Urinary bladder (tissue), 3 donors: ENCODE measurements at regions not wholly inside any gene's neighbourhood (a gene's known extent, or its start where the extent isn't known, plus 50 kb on each side); places are given as distances from the start of the nearest gene placed in this dataset.
"Not testable (repeated sequence)": the region's sequence is repeated elsewhere in the genome, so short reads cannot be mapped to it uniquely, and the experiment has no call there.

Experiments used
- DNase-seq: peaks from one replicate; pipeline ENCODE4 v3.0.0-alpha.2; 2015; ENCODE audit errors: extremely low spot score
- H3K27ac ChIP-seq: one replicate; pipeline ENCODE4 v1.5.1; 2013; ENCODE audit warnings: low read depth, mild to moderate bottlenecking, moderate library complexity
- H3K36me3 ChIP-seq: one replicate; pipeline ENCODE4 v1.6.1; 2013; ENCODE audit warnings: mild to moderate bottlenecking, moderate library complexity; ENCODE audit not compliant: insufficient read depth
- H3K4me1 ChIP-seq: one replicate; pipeline ENCODE4 v1.6.1; 2013; ENCODE audit warnings: mild to moderate bottlenecking, moderate library complexity; ENCODE audit not compliant: insufficient read depth
- H3K4me3 ChIP-seq: one replicate; pipeline ENCODE4 v1.5.1; 2013; ENCODE audit warnings: low read depth, low read length
- WGBS: extraction: QIAGEN DNeasy Blood & Tissue Kit; methylation state at CpG from one replicate; pipeline ENCODE4 v1.1.7; 2013; 5-methylcytosine and 5-hydroxymethylcytosine counted together
- donor health status: healthy with polysubstance abuse.
- donor health status: healthy.

DNA sequence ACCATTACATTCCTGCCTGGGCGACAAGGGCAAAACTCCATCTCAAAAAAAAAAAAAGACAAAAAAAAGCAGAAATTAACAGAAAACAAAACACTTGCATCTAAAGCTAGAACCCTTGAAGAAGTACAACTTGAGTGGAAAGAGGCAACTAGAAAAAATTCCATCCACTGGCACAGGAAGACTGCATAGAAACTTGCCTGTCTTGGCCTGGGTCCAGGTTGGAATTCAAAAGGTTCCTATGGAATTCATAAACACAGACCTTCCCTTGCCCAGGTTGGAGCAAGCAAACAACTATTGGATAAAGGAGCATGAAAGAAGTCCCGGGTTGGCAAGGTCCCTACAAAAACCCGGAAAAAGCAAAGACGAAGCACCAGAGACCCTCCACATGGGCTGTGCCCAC is 69.8 kb downstream of the CCDC71L start:
- H3K36me3 ChIP-seq = no peaks in the 10 kb centered on the region
- 92% methylated on average over 4 of the region's 4 CpGs for WGBS
- no peaks in the 10 kb centered on the region for H3K4me1 ChIP-seq
- no peak for DNase-seq
- no peak overlapping the region for H3K4me3 ChIP-seq
- H3K27ac ChIP-seq = no peak overlapping the region

DNA sequence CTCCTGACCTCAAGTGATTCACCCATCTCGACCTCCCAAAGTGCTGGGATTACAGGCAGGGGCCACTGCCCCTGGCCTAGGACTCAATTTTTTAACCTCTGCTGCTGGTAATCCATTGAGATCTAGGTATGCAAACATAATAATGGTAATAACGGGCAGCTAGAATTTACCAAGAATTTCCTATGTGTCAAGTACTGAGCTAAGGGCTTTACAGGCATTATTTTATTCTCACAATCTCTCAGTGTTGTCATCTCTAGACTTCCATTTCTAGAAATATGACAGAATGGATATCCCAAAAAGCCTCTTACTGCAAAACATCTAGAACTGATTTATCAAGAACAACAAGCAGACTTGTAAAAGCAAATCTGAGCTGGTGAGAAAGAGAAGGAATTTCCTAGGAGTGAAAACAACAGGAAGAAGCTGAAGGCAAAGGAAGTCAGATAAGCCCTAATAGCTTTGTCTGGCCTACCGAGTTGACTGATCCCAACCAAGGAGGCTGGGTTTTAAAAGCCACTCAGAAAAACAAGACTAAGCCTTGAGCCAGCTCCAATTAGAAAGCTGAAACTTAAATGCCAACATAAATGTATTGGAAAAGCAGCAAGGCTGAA is 70.6 kb downstream of the CCDC71L start:
- Histone ChIP-seq H3K27ac (no peak overlapping the region), H3K4me1 (no peaks in the 10 kb centered on the region), H3K36me3 (no peaks in the 10 kb centered on the region), H3K4me3 (no peak overlapping the region)
- no peak for DNase-seq
- WGBS = 29% methylated on average over 3 of the region's 3 CpGs

DNA sequence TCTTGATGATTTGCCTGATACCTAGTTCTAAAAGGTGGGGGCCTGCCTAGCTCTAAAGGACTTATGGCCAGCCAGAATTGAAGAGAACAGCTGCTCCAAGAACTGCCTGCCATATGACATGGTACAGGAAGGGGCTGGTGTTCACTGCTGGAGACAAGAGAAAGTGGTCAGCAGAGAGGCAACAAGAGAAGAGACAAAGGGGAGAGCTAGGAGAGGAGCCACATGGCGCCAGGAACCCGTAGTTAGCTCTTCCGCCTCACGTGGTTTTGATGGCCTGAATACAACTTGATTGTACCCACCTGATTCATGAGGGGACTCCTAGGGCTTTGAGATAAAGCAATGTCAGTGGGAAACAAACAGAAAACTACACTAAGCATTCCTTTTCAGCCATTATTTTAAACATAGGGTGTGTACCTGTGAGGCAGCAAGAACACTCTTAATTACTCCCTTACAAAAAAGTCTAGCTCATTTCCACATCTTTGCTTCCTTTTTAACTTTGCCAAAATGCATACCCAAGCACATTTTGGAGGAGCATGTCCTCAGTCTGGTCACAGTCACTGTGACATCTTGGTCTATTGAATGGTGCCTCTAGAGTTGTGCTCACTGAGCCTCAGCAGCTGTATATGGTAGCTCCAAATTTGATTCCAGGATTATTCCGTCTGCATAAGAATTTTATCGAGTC is 71.6 kb downstream of the CCDC71L start:
- WGBS = 90% methylated on average over 6 of the region's 6 CpGs
- Histone ChIP-seq H3K36me3 (no peaks in the 10 kb centered on the region), H3K4me3 (no peak overlapping the region), H3K27ac (no peak overlapping the region), H3K4me1 (no peaks in the 10 kb centered on the region)
- no peak for DNase-seq

DNA sequence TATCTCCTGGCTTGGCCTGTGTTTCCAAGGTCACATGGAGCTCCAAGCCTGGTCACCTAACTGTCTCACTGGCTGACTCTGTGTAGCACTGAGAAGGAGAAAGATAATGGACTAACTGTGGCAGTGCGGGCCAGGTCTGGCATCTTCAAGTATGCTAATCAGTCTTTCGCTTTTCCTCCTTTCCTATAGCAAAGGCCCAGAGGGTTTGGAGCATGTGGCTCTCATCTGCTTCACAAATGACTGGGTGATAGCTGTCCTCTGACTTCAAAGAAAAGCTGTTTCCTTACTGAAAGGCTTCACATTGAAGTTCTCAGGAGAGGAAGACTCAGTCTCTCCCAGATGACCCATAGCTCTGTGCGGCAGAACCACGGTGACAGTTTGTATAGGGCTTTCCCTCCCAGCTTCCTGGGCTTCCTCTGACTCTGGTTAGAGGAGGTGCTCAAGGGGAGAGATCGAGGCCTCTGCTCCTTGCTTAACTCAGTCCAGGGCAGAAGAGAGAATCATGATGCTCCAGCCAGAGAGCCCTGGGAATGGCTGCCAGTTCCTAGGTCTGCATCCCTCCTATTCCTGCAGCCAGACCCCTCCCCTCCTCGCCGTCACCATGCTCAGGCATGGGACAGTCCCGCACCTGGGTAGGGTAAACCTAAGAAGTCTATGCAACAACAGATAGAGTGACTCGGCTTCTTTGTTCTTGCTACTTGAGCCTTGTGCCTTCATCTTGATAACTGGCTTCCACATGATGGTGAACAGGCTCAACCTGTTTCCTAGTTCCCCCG is 72.3 kb downstream of the CCDC71L start:
- no peaks in the 10 kb centered on the region for H3K36me3 ChIP-seq
- no peaks in the 10 kb centered on the region for H3K4me1 ChIP-seq
- H3K4me3 ChIP-seq = no peak overlapping the region
- DNase-seq = no peak
- no peak overlapping the region for H3K27ac ChIP-seq
- WGBS = 85% methylated on average over 10 of the region's 10 CpGs

DNA sequence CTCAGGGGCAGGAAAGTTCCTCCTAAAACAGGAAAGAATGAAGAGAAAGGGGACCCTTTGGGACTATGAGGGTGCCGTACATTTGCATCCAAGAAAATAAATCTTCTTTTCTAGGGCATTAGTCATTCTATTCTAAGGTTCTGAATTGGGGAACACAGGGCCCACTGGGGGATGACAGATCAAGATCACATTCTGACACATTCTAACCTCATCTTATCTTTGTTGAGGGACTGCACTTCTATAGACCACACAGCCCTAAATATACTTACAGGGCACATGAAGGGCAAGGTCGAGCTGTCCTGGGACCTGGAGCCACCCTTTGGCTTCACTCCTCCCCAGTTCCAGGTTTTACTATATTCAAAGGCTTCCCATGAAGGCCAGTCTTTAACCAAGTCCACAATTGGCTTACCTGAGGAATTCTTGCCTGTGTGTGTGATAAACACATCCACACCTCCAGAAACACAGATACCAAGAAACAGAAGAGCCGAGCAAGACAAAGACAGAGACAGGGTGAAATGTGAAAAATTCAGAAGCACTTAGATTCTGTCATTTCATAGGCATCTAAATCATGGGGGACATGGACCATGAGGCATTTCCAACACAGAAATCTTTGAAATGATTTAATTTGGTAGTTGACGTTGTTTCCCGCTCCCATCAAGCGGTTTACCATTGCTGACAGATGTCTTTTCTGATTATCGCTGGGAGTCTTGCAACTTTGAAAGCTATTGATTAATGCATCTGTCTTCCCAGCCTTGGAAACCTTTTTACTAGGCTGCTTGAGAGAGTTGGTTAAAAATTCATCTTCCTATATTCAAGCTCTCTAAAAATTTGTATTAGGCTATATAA is 75.8 kb downstream of the CCDC71L start:
- 88% methylated on average over 7 of the region's 7 CpGs for WGBS
- H3K4me1 ChIP-seq = no peaks in the 10 kb centered on the region
- no peak for DNase-seq
- no peak overlapping the region for H3K4me3 ChIP-seq
- H3K36me3 ChIP-seq = no peaks in the 10 kb centered on the region
- H3K27ac ChIP-seq = no peak overlapping the region

DNA sequence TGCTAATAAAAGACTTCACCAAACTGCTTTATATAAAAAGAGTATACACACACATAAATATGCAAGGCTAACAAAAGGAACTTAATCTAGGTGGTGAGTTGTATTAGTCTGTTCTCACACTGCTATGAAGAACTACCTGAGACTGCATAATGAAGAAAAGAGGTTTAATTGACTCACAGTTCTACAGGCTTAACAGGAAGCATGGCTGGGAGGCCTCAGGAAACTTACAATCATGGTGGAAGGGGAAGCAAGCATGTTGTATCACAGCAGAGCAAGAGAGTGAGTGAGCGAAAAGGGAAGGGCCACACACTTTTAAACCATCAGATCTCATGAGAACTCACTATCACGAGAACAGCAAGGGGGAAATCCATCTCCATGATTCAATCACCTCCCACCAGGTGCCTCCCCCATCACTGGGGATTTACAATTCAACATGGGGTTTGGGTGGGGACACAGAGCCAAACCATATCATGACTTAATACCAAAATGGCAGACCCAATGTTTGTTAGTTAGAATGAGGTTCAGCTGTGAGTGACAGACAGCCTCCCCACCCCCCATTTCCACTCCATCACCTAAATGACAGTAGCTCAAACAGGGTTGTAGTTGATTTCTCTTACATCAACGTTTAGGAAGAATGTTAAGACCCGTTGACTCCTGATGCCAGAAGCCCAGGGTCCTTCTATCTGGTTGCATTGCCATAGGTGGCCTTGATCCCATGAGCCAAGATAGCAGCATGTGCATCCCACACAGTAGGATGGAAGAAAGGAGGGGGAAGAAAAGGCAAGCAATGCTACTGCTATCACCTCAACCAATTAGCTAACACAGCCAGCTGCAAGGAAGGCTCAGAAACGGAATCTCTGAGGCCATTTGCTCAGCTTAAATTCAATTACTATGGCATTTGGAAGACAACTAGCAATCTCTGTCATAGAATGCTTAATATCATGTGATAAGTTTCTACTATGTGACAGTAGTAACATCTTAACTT is 77.0 kb downstream of the CCDC71L start:
- Histone ChIP-seq H3K4me1 (no peaks in the 10 kb centered on the region), H3K4me3 (no peak overlapping the region), H3K27ac (no peak overlapping the region), H3K36me3 (no peaks in the 10 kb centered on the region)
- 81% methylated on average over 5 of the region's 5 CpGs for WGBS
- DNase-seq = no peak

DNA sequence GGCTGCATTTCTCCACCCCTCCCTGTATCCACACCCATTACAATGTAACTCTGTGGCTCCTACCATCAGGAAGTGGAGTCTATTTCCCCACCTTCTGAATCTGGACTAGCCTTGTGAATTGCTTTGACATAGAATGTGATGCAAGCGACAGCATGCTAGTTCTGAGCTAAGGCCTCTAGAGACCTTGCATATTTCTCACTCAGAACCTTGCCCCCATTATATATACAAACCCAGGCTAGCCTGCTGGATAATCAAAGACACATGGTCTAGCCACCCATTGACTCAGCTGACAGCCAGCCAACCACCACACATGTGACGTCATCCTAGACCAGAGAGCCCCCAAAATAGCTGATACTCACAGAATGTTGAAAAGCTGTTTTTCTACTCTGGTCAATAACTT is 77.9 kb downstream of the CCDC71L start:
- H3K27ac ChIP-seq = no peak overlapping the region
- H3K36me3 ChIP-seq = no peaks in the 10 kb centered on the region
- DNase-seq = no peak
- WGBS = 87% methylated on average over 2 of the region's 2 CpGs
- no peaks in the 10 kb centered on the region for H3K4me1 ChIP-seq
- H3K4me3 ChIP-seq = no peak overlapping the region

DNA sequence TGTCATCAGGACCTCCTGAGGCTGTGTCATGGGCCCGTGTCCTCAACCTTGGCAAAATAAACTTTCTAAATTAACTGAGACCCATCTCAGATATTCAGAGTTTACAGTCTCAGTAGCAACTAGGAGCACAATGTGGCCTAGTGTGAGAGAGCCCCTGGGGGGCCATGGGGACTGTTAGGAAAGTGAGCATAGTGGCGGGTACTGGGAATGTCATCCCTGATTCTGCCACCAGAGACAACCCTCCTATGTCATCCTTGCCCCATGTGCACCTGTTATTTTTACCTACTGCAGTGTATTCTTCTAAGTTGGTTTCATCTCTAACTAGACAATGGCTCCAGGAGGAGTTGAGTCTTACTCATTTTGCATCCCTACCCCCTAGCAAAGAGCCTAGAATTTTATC is 78.6 kb downstream of the CCDC71L start:
- H3K4me3 ChIP-seq = no peak overlapping the region
- DNase-seq = no peak
- no peaks in the 10 kb centered on the region for H3K36me3 ChIP-seq
- no peak overlapping the region for H3K27ac ChIP-seq
- no peaks in the 10 kb centered on the region for H3K4me1 ChIP-seq
- WGBS = 82% methylated on average over 2 of the region's 2 CpGs

DNA sequence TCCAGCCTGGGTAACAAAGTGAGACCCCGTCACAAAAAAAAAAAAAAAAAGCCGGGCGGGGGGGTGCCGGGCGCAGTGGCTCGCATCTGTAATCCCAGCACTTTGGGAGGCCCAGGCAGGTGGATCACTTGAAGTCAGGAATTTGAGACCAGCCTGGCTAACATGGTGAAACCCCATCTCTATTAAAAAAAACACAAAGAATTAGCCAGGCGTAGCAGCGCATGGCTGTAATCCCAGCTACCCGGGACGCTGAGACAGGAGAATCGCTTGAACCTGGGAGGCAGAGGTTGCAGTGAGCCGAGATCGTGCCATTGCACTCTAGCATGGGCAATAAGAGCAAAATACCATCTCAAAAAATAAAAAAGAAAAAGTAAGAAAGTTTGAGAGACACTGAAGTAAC is 81.9 kb downstream of the CCDC71L start:
- 91% methylated on average over 13 of the region's 13 CpGs for WGBS
- not testable (repeated sequence) for H3K36me3 ChIP-seq, H3K4me3 ChIP-seq, H3K27ac ChIP-seq, H3K4me1 ChIP-seq, DNase-seq

DNA sequence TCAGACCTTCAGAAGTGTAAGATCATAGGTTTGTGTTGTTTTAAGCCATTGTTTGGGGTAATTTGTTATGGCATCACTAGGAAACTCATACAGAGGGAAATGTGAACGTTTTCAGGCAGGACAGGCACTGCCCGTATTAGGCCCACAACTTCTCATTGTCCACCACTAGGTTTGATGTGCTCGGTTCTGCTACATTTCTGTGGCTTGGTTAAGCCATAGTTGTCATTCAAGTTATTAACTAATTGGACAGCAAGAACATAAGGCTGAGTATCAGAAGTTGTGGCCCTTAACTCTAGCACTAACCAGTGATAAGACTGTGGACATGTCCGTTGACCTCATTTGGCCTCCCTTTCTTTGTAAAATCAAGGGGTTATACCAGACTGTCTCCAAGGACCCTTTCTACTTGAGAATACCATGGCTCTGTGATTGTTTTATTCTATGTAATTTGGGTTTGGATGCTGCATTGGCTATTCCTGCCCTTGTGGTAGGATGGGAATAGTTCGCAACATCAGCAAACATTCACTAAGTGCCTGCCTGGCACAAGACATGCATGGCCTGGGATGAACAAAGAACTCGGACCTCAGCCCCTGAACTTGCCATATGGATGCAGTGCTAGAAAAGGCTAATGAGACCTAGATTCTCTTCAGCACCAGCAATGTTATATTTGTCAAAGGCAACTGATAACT is 85.7 kb downstream of the CCDC71L start:
- H3K4me3 ChIP-seq = no peak overlapping the region
- no peaks in the 10 kb centered on the region for H3K36me3 ChIP-seq
- DNase-seq = no peak
- no peaks in the 10 kb centered on the region for H3K4me1 ChIP-seq
- H3K27ac ChIP-seq = no peak overlapping the region
- WGBS = 86% methylated on average over 6 of the region's 6 CpGs

DNA sequence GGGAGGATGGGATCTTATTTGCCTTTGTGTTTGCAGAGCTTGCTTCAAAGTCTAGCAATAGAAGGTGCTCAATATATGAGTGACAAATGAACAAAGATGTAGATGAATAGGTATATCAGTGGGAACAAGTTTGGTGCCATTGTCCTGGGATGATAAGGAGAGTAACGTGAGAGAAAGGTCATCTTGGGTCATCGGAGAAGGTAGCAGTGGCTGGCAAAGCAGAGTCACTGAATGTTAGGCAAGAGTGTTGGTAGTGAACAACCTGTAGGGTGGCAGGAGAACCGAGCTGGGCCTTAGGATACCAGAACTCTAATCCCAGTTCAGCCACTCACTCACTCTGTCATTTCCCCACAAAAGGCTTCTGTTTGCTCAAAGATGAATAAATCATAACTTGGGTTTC is 87.2 kb downstream of the CCDC71L start:
- no peak overlapping the region for H3K4me3 ChIP-seq
- H3K36me3 ChIP-seq = no peaks in the 10 kb centered on the region
- WGBS = 74% methylated on average over 3 of the region's 3 CpGs
- DNase-seq = no peak
- no peaks in the 10 kb centered on the region for H3K4me1 ChIP-seq
- H3K27ac ChIP-seq = no peak overlapping the region

DNA sequence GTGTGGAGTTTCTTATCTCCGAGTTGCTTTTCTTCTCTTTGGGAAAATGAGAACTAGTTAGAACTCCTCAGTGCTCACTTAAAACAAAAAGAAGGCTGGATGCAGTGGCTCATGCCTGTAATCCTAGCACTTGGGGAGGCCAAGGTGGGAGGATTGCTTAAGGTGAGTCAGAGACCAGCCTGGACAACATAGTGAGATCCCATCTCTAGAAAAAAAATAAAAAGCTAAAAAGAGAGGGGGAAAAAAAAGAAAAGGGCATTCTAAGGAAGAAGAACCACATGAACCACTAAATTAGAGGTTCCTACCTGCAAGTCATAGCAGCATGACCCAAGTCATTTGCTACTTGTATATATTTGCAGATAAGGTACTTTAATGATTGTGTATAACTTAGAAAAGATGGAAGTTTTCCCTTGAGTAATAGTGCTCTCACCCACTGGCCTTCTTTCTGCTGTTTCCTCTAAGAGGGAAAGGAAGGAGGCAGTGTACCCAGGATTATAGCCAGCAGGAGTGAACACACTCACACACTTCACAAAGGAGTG is 87.8 kb downstream of the CCDC71L start:
- Histone ChIP-seq H3K4me3 (no peak overlapping the region), H3K4me1 (no peaks in the 10 kb centered on the region), H3K36me3 (no peaks in the 10 kb centered on the region), H3K27ac (no peak overlapping the region)
- WGBS = 82% methylated on average over 1 of the region's 1 CpG
- no peak for DNase-seq
